ENCODE measurements at regions not wholly inside any gene's neighbourhood (a gene's known extent, or its start where the extent isn't known, plus 50 kb on each side); places are given as distances from the start of the nearest gene placed in this dataset.

- H3K4me1 ChIP-seq (ENCODE audit: insufficient read depth): 0 out of 2 replicates have a peak, but pooled peaks cover 5% of the 10 kb centered on the region
- H3K4me2 ChIP-seq: no peak overlapping the region
- Mint-ChIP-seq H3K9me3 (peaks cover 7% of the 10 kb centered on the region; the same call in 2 of the 3 replicates), H3K36me3 (ENCODE audit: low read depth) (no peaks in the 10 kb centered on the region), H3K27me3 (ENCODE audit: insufficient read depth, low read depth, poor library complexity) (peaks cover 2% of the 10 kb centered on the region), H3K4me3 (no peak overlapping the region), H3K27ac (no peak overlapping the region), H3K4me1 (peaks cover 7% of the 10 kb centered on the region)
- no peak for DNase-seq (ENCODE audit: low spot score)
- H2AFZ ChIP-seq: no peak overlapping the region
- H4K20me1 ChIP-seq (replicated peaks; ENCODE audit: insufficient read depth): no peaks in the 10 kb centered on the region
- no peak for ATAC-seq
- no peaks in the 10 kb centered on the region for H3F3A ChIP-seq (replicated peaks; ENCODE audit: low read depth)
- no peaks in the 10 kb centered on the region for H3K27me3 ChIP-seq (ENCODE audit: insufficient read depth)
- H3K79me2 ChIP-seq (replicated peaks; ENCODE audit: insufficient read depth): no peaks in the 10 kb centered on the region
- TF ChIP-seq ETS1 (IDR thresholded peaks at IDR 0.05) (no peak), ZNF114 (CRISPR knock-in tag; IDR thresholded peaks at IDR 0.05) (no peak), POLR2AphosphoS5 (IDR thresholded peaks at IDR 0.05; ENCODE audit: low read depth) (no peak), CTCF (conservative IDR thresholded peaks at IDR 0.05; ENCODE audit: low read depth in 2 of 2) (no peak), ZNF462 (CRISPR knock-in tag; IDR thresholded peaks at IDR 0.05) (no peak), EZH2phosphoT487 (IDR thresholded peaks at IDR 0.05; ENCODE audit: unreplicated experiment) (no peak)
- no peaks in the 10 kb centered on the region for H3K36me3 ChIP-seq (ENCODE audit: insufficient read depth)
- no peaks in the 10 kb centered on the region for H3K9me2 ChIP-seq (ENCODE audit: insufficient read depth)
- no peak overlapping the region for H3K27ac ChIP-seq (ENCODE audit: low read depth)
- H3K4me3 ChIP-seq: no peak overlapping the region
Measured at GRCh38 chr7:80374321-80374720, 137.5 kb downstream of the GNAT3 start.

Data from GM23338 (cell line).